Activated gamma-delta T cell (primary cell): ENCODE measurements at regions not wholly inside any gene's neighbourhood (a gene's known extent, or its start where the extent isn't known, plus 50 kb on each side); places are given as distances from the start of the nearest gene placed in this dataset.
"Not testable (repeated sequence)": the region's sequence is repeated elsewhere in the genome, so short reads cannot be mapped to it uniquely, and the experiment has no call there.

Experiments used
- DNase-seq: peaks from one replicate; lab custom pipeline; 2025; lab: John Stamatoyannopoulos, UW

- no peak for DNase-seq
Observed at GRCh38 chr2:234406085-234406484, 90.8 kb downstream of the ARL4C start.

- no peak for DNase-seq
Observed at GRCh38 chr2:234405462-234405861, 91.4 kb downstream of the ARL4C start.

GRCh38 chr2:234404957-234405356, 91.9 kb downstream of the ARL4C start:
- DNase-seq = no peak

GRCh38 chr2:234403751-234404150, 93.1 kb downstream of the ARL4C start:
- no peak for DNase-seq

GRCh38 chr2:234403074-234403473, 93.8 kb downstream of the ARL4C start:
- no peak for DNase-seq

GRCh38 chr2:234401426-234401825, 95.5 kb downstream of the ARL4C start:
- DNase-seq = no peak

GRCh38 chr2:234399451-234400246, 97.2 kb downstream of the ARL4C start:
- no peak for DNase-seq

- DNase-seq = no peak
Observed at GRCh38 chr2:234398531-234398930, 98.3 kb downstream of the ARL4C start.

GRCh38 chr2:234395891-234396420, 100.9 kb downstream of the ARL4C start:
- DNase-seq = no peak

GRCh38 chr2:234394450-234394849, 102.4 kb downstream of the ARL4C start:
- DNase-seq = no peak

- DNase-seq = no peak
Observed at GRCh38 chr2:234393354-234393753, 103.5 kb downstream of the ARL4C start.

- no peak for DNase-seq
Observed at GRCh38 chr2:234392041-234392615, 104.8 kb downstream of the ARL4C start.

- DNase-seq = no peak
Observed at GRCh38 chr2:234391625-234392024, 105.3 kb downstream of the ARL4C start.

GRCh38 chr2:234389661-234390060, 107.2 kb downstream of the ARL4C start:
- DNase-seq = not testable (repeated sequence)

- no peak for DNase-seq
Observed at GRCh38 chr2:234388591-234388990, 108.3 kb downstream of the ARL4C start.

- no peak for DNase-seq
Observed at GRCh38 chr2:234386971-234387370, 109.9 kb downstream of the ARL4C start.

- no peak for DNase-seq
Observed at GRCh38 chr2:234382131-234382530, 114.8 kb downstream of the ARL4C start.

GRCh38 chr2:234378958-234379357, 117.9 kb downstream of the ARL4C start:
- not testable (repeated sequence) for DNase-seq

- no peak for DNase-seq
Observed at GRCh38 chr2:234378440-234378839, 118.4 kb downstream of the ARL4C start.

GRCh38 chr2:234377761-234378391, 119.0 kb downstream of the ARL4C start:
- no peak for DNase-seq

GRCh38 chr2:234376229-234376628, 120.7 kb downstream of the ARL4C start:
- DNase-seq = no peak

GRCh38 chr2:234375176-234375880, 121.6 kb downstream of the ARL4C start:
- DNase-seq = no peak
